HG02623 (cell line): ENCODE measurements at regions not wholly inside any gene's neighbourhood (a gene's known extent, or its start where the extent isn't known, plus 50 kb on each side); places are given as distances from the start of the nearest gene placed in this dataset.

Source experiments
- ATAC-seq: cut with Tn5 transposase; IDR thresholded peaks from one replicate; pipeline ENCODE4 v1.9.1; 2021; ENCODE audit warnings: moderate library complexity; ENCODE audit not compliant: unreplicated experiment

GRCh38 chr2:126175222-126175621 is 480.7 kb upstream of the GYPC start:
- no peak for ATAC-seq

DNA sequence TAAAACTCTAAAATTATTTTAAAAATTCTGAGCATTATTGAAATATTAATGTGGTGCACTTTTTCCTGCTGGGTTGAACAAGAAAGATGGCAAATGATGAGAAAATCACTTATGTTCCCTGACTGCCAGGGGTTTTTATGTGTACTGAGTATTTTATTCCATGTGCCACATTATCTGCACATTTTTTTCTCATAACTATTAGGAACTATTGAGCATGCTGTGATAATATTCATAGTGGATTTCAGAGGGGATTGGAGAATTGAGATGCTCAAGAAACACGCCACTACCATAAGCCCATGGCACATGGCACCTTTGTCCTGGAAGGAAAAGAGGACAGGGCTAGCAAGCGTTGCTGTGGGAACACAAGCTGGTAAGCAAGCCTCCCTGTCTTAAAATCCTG is 478.5 kb upstream of the GYPC start:
- ATAC-seq: no peak

DNA sequence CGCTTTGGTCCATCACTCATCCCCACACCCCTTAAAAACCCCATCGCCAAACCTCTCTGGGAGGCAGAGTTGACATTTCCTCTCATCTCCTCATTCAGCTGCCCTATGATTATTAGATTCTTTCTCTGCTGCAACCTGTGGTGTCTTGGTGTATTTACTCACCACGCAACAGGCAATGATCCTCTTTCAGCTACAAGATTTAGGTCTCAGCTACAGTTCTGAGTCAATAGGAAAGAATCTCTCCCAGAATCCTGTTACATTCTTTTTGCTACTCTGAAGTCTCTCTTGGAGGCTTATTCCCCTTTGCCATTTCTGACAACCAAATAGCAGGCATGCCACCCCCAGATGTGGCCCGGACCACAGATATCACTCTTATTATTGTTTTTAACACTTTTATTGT is 468.3 kb upstream of the GYPC start:
- no peak for ATAC-seq

DNA sequence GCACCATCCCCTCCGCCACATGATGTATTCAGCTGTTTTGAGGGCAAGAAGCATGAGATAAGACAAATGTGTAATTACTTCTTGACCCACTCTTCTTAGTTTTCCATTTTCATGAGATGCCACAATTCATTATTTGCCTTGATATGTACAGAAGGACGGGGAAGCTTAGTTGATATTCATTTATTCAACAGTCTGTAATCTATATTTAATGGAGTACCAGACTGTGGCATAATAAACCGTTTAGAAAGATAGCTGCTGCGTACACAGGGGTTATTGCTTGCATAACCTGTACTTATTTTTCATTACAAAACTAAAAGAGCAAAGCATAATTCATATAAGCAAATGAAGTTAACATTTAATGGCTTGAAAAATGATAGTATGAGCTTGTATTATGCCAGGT is 466.4 kb upstream of the GYPC start:
- ATAC-seq: no peak

- ATAC-seq: no peak
These were observed 455.4 kb upstream of the GYPC start for GRCh38 chr2:126200538-126200937.

DNA sequence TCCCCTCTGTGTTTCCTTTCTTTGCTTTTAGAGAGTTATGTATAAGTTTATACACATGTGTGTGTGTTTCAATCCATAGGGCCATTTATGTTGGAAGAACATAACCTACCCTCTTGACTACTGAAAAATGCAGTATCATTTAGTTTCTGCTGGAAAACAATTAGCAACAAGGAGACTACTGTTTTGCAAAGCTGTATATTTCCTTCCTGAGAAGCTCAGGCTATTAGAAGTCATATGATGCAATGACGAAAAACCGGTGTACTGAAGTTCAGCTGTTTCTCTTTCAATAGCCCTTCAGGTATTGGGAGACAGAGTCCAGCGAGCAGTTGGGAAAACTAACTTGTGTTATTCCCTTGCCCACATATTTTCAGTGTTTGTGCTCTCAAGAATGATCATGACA is 447.7 kb upstream of the GYPC start:
- no peak for ATAC-seq

DNA sequence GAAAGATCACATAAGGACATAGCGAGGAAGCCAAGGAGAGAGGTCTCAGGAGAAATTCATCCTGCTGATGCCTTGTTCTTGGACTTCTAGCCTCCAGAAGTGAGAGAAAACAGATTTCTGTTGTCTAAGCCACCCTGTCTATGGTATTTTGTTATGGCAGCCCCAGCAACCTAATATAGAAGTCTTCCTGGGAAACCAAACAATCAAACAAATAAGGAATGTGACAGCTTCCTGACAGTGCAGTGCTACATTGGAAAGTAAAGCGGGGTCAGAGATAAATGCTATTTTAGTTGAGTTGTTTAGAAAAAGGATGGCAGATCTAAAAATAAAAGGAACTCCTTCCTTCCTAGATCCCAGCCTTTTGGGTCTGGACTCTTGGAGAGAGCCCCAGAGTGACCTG is 443.2 kb upstream of the GYPC start:
- ATAC-seq: no peak

- no peak for ATAC-seq
These were observed 436.9 kb upstream of the GYPC start for GRCh38 chr2:126219081-126219480.

DNA sequence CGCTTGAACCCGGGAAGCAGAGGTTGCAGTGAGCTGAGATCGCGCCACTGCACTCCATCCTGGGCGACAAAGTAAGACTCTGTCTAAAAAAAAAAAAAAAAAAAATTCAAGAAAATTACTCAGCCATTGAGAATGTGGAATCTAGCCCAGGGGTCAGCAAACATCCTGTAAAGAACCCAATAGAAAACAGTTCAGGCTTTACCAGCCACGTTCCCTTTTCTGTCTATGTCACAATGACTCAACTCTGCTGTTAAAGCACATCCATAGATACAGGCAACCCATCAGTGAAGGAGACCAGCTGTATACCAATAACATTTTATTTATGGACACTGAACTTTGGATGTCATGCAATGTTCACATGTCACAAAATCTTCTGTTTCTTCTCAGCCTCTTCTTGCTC is 435.6 kb upstream of the GYPC start:
- no peak for ATAC-seq

GRCh38 chr2:126221506-126221905 is 434.5 kb upstream of the GYPC start:
- no peak for ATAC-seq

- ATAC-seq: no peak
These were observed 433.7 kb upstream of the GYPC start for GRCh38 chr2:126222278-126222677.

DNA sequence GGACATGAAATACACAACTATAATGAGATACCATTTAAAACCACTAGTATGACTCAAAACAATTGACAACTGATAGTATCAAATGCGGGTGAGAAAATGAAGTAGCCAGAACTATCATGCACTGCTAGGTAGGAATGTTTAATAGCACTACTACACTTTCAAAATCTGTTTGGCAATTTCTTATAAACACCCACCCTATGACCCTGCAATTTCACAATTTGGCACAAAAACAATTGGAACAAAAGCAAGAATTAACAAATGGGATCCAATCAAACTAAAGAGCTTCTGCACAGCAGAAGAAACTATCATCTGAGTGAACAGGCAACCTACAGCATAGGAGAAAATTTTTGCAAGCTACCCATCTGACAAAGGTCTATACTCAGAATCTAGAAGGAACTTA is 431.2 kb upstream of the GYPC start:
- ATAC-seq: no peak

- no peak for ATAC-seq
These were observed 428.7 kb upstream of the GYPC start for GRCh38 chr2:126227250-126227649.

- ATAC-seq: no peak
These were observed 427.4 kb upstream of the GYPC start for GRCh38 chr2:126228531-126228930.

GRCh38 chr2:126238251-126238650 is 417.7 kb upstream of the GYPC start:
- ATAC-seq: no peak

DNA sequence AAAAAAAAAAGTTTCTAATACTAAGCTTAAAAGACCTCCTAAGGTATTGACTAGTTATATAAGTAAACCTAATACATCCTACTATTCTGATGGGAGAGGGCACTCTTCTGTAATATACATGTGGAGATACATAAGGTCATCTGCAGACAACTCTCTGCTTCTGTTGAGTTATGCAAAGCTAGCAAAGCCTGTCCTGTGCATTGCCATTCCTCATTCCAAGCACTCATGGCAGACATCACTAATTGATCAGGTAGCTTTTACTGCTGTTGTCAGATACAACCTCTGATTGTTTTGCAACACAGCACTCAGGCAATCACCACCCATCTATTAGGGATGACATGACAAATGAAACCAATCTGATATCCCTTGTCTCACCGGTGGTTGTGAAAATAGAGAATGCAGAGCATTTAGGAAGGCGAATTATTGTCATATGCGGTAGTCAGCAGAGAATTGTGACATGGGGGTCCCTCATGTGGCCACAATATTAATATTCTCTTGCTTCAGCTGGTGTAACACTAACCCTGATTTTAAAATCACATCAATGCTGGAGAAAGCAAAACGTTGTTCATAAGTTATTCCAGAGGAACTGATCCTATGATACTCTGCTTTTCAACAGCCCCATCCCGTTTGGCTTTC is 416.5 kb upstream of the GYPC start:
- ATAC-seq: no peak

DNA sequence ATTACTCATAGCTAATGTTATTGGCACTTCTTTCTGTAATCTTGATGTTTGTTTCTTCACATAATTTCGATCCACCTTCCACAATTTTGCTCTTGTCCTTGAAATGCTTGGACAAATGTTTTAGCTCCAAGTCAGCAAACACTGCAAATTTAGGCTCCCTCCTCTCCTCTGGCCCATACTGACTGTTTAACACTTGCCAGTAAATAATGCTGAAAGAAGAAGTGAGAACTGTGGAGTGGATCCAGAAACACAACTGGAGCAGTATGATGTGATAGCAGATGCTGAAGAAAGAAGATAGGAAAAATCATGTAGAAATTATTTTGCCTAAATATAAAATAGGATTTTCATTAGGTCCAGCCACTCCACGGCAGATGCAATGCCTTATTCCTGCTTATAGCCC is 415.0 kb upstream of the GYPC start:
- ATAC-seq: no peak

DNA sequence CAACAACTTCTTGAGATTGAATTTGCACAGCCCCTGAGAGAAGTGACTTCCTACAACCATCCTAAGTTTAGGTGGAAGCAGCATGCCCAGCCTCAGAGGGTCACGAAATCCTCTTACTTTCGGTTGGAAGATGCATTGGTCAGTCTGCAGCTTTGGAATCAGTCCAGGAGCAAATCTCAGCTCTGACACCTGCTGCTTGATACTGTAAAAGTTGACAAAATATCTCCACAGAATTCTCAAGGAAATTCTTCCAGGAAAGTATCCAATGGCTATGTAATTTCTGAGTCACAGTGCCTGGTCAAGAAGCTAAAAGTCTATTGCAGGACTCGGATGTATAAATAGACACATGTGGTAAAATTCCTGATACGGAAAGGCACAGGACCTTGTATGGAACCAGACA is 414.5 kb upstream of the GYPC start:
- ATAC-seq: no peak

GRCh38 chr2:126244937-126245336 is 411.0 kb upstream of the GYPC start:
- peak; percentile 60 for ATAC-seq

DNA sequence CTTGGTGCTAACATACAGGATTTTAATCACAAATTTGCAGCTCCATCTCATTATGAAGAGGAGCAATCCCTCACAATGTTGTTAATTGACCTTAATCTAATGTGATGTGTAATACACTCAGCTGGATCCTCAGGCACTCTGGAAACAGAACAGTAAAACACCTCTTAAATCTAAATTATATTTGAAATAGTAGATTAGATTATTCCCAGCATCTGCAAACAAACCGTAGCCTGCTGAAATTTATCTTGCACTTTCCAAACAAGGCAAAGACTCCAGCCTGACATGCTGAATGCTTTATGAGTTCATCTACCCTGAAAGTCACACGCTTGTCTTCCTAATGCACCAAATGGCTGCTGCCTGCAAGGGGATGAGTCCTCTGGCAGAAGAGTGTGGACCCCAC is 402.3 kb upstream of the GYPC start:
- ATAC-seq: no peak

DNA sequence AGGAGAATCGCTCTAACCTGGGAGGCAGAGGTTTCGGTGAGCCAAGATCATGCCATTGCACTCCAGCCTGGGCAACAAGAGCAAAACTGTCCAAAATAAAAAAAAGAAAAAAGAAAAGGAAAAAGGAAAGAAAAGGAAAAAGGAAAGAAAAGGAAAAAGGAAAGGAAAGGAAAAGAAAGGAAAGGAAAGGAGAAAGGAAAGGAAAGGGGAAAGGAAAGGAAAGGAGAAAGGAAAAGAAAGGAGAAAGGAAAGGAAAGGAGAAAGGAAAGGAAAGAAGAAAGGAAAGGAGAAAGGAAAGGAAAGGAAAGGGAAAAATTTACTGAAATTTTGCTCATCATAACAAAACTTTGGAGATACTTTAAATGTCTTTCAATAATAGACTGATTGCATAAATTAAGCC is 391.3 kb upstream of the GYPC start:
- ATAC-seq: no peak

DNA sequence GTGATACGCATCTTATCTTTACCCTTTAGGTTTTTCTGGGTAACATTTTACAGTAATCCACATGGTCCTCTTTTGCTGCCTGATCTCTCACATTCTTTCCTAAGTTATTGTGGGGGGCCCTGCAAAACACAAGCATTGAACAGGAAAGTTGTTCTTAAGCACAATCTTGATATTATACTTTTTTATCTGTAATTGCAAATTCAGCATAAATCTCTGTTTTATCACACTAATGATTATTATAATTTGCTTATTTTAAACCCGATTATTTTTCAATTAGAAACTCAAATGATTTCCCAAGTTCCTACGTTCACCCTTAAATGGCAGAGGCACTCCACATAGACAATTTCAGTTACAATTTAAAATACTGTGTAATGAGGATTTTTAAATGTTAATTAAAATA is 386.0 kb upstream of the GYPC start:
- ATAC-seq: no peak

DNA sequence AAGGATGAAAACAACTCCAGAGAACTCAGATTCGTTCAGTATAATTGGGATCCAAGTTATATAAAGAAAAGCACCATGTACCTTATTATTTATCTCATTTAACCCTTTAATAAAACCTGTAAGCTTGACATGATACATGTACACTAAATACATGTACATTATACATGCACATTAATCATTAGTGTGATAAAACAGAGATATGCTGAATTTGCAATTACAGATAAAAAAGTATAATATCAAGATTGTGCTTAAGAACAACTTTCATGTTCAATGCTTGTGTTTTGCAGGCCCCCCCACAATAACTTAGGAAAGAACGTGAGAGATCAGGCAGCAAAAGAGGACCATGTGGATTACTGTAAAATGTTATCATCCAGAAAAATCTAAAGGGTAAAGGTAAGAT is 385.4 kb upstream of the GYPC start:
- ATAC-seq: no peak

- ATAC-seq: no peak
These were observed 383.6 kb upstream of the GYPC start for GRCh38 chr2:126272401-126272800.
